ENCODE measurements at regions not wholly inside any gene's neighbourhood (a gene's known extent, or its start where the extent isn't known, plus 50 kb on each side); places are given as distances from the start of the nearest gene placed in this dataset.

DNA sequence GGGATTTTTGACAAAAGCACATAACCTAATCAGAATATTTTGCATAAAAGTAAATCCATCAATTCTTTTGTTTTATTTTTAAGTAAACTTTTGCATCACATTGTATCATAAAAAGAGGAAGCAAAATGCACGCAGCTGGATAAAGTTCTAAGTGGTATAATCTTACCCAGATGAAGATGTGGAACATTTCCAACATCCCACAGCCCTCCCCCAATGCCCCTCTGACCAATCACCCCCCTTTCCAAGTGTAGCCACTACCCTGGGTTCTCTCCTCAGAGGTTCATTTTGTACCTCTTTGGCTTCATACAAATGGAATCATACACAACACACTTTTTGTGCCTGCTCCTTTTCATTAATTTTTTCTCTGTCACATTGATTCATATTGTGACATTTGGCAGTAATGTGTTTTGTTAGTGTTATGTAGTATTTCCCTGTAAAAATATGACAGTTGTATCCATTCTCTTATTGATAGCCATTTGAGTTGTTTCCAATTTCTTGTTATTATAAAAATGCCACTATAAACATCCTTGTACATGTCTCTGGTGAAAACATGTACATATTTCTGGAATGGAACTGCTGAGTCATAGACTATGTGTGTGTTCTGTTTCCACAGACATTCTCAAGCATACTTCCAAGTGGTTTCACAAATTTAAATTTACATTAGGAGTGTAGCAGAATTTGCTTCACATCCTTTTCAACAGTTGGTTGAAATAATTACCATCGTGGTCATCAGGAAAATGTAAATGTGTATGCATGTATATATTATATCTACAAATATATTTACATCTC is 92.9 kb upstream of the SYNDIG1 start:
- peak; percentile 89 for DNase-seq

DNA sequence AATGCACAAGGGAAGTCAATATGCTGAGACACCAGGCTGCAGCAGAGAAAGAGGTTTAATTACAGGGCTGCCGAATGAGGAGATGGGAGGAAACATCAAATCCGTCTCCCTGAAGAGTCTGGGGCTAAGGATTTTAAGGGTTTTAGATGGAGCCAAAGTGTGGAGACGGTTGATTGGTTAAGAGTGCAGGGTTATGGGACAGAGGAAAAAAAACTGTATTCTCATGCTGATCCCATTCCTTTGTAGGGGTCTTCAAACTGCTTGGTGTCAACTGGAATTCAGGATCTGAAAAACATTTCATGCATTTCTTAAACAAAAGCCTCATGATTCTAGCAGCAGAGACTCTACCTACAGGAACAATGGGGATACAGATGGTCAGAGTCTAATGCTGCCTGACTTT is 96.1 kb upstream of the SYNDIG1 start:
- no peak for DNase-seq

DNA sequence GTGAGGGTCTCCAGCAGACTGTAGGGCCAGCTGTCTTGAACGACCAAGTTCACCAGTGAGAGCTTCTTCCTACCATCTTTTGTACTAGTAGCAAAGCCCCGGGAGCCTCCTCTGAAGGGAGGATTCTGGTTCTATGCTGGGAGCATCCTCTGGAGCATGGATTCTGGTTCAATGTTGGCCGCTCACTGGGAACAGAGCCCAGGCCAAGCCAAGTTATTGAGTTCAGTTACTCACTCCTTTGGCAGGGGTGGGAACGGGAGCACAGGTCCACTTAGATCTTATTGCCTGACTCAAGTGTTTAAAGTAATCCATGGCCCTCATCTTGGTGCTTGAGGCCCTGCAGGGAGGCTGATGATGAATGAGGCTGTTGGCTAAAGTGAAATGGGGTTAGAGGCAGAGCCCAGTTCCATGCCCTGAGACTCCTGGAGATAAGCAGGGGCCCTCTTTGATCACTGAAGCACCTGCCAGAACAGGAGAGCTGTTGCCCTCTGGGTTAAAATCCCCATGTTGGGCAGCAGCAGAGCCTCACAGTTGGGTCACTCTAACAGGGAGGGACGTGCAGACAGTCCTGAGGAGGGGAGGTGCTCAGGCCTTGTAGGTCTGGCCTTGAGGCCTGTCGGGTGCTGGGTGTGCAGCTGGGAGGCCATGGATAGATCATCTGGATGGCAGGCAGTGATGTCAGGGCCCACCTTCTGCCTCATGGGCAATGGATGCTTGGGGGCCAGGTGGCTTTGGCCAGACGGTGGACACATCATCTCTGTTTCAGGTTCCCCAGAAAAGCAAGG is 98.3 kb upstream of the SYNDIG1 start:
- no peak for DNase-seq

DNA sequence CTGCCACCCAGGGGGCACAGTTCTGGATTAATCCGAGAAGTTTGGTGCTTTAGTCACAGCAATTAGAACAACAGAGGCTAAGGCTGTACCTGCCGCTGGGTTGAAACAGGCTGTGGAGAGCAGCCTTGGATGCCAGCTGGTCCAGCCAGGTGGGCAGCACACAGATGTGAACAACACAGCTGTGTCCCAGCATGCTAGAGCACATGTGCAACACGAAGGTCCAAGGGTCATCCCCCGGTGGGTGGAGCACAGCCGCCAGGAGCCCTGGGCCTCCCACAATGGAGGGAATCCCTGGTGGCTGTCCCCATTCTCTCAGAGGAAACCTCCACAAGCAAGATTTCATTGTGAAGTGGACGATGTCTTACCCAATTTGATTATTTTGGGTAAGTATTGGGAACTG is 99.2 kb upstream of the SYNDIG1 start:
- DNase-seq, result no peak

DNA sequence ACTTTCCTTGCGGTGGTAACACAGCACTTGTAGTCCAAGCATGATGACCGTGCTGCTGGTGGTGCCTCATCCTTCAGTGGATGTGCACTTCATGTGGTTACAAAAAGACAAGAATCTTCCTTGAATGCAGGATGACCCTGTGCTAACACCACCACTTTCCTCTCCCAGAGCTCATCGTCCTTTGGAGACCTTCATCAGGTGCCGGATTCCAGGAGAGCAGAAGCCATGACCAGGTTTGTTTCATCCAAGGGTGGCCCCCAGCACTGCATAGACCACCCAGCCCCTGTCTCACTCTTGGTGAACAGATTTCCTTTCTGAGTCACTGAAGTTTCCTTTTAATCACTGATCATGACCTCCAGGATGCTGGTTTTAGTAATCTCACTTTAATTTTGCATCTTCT is 101.2 kb upstream of the SYNDIG1 start:
- no peak for DNase-seq

DNA sequence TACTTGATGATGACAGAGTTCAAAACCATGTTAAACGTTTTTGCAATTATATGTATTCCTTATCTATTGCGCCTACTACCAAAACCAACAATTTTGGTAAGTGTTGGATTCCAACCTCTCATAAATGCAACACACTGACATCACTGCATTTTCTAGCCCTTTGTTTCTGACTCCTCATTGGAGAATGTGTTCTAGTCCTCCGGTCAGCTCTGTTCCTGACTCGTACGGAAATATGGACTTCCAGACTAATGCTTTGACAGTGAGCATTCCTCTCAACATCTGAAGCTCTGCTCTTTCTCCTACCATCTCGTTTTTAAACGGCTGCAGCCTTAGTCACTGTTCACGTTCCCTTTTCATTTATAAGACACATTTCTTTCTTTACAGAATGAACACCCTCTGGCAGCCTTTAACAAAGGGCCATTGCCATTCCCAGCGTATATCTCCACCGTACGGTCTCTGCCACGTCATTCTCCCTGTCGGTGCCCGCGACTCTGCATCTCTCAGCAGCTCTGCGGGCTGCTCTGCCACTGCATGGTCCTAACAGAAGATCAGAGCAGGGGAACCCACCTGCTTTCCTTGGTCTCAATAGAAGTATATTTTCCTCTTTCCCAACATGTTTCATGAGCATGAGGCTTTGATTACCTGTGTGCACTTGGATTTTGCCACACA is 103.0 kb upstream of the SYNDIG1 start:
- peak; percentile 12 for DNase-seq

DNA sequence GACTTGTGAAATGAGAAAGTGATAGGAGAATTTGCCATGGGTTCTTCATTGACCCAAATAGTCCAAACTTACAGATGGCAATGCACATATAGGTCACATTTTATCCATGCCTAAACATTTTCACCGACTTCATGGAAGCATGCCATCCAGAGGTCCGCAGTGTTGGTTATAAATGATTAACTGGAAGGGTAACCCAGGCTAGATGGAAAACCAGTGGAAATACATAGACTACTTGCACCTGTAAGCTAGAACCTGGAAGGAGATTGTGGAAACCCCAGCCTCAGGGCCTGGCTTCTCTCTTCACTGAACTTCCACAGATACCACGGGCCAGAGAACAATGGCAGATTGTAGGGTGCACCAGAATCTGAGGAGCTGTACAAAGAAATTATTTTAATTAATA is 103.8 kb upstream of the SYNDIG1 start:
- DNase-seq, result no peak

DNA sequence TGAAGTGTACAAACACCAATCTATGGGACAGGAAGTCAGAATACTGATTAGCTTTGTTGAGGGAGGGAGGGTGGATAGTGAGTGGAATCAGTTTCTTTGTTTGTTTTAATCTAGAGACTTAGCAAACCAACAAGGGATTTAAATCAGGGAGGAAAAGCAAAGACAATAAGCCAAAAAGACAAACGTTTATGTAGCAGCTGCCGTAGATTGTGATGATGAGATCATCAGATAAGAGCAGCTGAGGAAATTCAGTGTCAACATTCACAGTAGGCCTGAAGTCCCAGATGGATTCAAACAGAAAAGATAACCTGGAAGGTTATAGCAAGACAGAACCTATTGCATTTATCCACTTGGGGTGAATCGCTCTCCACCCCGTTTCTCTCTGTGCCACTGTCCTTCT is 104.9 kb upstream of the SYNDIG1 start:
- no peak for DNase-seq

DNA sequence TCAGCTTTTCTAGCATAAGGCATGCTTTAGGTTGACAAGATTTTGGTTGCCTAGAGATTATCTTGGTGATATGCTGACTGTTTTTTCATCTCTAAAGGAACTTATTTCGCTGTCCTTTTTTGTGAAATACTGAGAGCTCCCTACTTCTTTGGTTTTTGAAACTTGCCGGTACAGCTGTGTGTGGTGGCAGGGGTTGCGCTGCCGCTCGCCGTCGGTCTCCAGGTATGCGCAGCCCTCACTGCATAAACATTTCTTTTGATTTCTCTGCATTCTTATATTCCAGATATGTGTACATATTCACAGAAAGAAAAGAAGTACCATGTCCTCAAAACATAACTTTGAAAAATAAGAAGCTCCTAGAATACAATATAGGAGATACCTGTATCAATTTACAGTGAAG is 106.4 kb upstream of the SYNDIG1 start:
- DNase-seq, result no peak

DNA sequence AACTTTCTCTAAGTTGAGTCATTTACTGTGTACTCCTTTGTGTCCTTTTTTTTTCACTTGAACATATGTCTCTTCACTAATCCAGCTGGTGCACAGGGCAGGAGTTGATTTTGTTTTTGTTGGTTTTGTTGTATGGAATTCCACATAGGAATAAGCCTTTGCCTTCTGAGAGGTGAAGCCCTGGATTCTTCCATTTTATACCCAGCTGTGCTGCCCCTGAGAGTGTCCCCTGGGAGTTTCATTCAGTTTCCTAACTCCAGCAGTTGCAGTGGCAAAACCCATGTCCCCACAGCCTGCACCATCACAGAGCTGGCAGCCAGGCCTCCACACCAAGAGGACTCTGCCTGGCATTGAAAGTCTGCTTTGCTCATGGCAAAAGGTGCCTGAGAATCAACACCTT is 107.3 kb upstream of the SYNDIG1 start:
- DNase-seq, result no peak

DNA sequence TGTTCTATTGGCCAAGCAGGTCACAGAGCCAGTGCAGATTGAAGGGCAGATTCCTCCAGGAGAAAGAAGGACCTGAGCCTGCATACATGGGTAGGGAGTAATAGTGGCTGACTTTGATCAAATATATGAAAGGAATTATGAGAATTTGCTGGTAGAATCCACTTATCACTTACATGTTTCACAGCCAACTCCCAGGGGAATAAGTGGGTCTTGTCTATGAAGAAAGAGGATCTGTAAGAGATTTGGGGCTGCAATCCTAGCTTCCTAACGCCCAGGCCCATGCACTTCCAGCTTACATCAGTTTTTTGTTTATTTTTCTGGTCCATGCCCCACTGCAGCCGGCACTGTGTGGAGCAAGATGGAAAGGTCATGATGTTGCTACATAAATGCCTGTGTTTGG is 107.9 kb upstream of the SYNDIG1 start:
- peak; percentile 56 for DNase-seq

DNA sequence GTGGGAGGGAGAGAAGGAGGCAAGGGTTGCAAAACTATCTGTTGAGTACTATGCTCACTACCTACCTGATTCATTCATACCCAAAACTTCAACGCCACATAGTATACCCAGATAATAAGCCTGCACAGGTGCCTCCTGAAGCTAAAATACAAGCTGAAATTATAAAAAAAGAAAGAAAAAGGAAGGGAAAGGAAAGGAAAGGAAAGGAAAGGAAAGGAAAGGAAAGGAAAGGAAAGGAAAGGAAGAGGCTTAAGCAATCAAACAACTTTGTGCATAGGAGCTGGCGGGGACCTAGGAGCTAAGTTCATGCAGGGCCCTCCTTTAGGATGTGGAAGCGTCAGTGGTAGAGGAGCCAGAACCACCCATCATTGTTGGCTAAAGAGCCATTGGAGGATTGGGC is 108.9 kb upstream of the SYNDIG1 start:
- DNase-seq, result no peak

DNA sequence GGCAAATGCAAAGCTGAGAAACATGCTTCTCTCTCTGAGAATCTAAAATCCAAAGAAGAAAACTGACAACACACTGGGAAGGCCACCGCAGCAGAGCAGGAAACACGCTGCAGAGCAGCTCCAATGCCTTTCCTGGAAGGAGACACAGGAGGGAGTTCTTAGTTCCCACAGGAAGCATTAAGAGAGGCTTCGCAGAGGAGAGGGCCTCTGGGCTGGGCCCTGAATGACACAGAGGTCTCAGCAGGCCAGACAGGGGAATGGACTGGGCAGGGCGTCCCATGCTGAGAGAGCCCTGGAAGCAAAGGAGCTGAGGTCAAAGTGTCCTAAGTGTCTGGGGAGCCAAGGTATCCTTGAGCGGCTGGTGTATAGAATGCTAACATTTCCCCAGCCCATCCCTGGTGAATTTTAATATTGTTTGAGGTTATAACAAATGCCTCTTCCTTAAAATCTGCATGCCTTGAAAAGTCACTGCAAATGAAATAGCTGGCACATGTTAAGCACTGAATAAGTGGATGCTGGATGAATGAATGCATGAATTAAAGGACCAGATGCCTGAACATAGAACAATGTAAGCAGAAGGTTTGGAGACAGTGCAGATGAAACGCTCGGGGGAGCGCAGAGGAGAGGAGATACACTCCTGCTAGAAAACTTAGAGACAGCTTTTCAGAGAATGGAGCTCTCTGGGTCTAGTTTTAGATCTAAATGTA is 110.0 kb upstream of the SYNDIG1 start:
- DNase-seq, result no peak

DNA sequence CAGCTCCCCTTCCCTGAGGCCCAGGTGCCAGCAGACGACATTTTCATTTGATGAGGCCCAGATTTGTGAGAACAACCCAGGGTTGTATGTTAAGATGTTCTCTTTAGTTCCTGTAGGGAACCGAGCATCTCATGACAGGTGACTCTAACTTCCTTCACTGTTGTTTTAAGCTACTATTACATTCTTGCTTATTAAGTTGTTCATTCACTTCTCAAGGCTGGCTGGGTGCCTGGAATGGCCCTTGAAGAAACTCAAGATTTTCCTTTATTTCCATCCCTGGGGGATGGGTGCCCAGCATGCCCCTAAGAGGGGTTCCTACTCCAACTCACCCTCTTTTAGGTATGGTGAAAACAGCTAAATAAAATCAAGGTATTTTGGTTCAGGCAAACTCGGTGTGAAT is 111.5 kb upstream of the SYNDIG1 start:
- DNase-seq, result no peak

DNA sequence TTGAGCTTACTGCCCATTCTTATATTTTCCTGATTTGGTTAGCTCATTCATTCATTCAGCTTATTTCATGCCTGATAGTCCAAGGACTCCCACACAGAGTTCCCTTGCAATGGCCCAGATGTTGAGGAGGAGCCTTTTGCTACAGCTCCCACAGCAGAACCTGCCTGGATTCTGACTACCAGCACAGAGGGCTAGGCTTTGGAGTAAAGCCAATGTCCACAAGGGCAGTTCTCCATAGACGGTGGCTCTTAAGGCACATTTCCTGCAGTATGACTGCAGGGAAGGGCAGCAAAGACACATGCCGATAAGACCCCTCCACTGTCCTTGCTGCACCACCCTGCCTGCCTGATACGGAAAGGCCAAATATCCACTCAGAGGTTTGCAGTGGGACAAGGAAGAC is 112.3 kb upstream of the SYNDIG1 start:
- DNase-seq, result no peak

DNA sequence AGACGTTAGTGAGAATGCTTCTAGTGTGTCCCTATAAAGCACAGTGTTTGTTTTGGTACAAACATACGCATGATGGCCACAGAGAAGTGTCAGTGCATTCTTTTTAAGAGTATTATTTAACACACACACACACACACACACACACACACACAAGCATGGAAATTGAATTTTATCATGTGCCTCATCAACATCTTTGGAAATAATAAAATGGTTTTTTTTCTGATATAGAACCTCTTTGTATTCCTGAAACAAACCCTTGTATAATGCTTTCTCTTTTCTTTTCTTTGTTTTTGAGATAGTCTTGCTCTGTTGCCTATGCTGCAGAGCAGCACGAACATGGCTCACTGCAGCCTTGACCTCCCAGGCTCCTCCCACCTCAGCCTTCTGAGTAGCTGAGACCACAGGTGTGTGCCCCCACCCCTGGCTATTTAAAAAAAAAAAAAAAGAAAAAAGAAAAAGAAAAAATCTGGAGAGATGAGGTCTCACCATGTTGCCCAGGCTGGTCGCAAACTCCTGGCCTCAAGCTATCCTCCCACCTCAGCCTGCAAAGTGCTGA is 116.2 kb upstream of the SYNDIG1 start:
- DNase-seq, result no peak

DNA sequence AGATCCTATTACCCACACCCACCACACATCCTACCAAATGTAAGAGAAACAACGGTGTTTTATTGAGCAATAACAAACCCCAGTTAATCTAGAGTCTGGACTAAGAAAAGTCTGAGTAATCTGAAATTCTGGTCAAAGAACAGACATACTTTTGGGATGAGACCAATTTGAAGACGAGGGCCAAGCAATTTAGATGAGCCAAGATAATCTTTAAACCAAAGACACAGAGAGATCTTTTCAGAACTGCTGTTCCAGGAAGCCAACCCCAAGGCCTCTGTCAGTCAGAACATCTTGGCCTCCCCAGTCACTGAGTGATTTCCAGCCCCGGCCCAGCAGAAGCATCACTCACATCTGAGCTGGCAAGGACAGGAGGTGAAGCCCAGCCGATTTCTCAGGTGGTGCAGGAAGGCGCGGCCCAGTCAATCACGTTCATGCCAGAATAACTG is 118.5 kb upstream of the SYNDIG1 start:
- peak; percentile 77 for DNase-seq

DNA sequence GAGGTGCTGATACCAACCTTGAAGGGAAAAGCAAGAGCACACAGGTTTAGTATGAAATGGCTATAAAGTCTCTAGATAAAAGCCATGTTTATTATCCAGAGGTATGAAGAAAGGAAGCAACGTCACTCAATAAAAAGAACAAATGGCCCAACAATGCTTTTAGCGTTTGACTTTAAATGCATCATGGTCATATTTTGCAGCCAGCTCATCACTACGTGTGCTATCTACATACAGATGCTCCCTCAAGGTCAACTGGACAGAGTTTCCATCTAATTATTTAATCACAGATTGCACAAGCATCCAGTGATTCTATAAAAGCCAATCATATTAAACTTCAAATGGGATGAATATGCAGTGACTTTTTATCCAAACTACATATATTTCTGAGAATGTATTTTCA is 127.6 kb upstream of the SYNDIG1 start:
- DNase-seq, result no peak

DNA sequence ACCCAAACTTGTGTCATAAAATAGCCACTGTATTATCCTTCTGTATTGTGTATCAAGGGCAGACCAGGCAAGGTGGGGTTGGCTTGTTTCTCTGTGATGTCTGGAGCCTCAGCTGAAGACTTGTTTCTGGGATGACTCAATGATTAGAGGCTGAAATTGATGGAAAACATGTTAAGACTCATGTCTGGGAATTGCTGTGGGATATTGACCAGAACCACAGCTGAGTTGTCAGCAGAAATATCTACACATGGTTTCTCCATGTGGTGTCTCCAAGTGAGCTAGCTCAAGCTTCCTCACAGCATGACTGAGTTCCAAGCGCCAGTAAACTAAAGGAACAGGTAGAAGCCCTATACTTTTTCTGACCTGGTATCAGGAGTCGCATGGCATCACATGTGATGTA is 128.5 kb upstream of the SYNDIG1 start:
- DNase-seq, result peak; percentile 46

DNA sequence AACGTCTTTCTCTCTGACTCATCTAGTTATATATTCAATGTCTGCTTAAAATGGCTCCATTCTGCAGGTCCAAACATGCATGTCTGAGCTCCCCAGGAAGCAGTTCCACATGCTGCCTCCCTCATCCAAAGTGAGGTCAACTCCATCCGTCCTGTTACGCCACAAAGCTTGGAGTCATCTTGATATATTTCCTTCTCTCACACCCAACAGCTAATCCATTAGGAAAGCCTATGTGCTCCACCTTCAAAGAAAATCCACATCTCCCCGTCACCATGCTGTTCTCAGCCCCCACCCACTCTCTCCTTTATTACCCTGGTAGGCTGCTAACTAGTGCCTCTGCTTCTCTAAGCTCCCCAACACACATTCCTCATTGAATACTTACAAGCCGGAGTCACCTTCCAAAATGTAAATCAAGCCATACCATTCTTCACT is 130.2 kb upstream of the SYNDIG1 start:
- DNase-seq, result peak; percentile 73

DNA sequence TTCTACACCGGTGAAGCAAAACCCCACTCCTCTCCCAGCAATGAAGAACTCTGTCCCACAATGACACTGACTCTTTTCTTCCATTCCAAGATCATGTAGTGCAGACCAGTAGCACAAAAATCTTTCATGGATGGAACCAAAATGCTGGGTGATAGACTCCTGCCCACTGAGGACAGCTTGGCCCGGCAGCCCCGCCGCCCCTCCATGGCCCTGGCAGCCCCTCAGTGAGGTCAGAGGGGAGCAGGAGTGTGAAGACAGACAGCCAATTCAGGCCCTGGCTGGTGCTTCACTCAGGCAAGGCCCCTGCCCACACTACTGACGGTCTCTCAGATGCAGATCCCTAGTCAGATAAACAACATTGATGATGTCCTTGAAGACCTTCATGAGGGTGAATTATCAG is 131.9 kb upstream of the SYNDIG1 start:
- DNase-seq, result no peak

DNA sequence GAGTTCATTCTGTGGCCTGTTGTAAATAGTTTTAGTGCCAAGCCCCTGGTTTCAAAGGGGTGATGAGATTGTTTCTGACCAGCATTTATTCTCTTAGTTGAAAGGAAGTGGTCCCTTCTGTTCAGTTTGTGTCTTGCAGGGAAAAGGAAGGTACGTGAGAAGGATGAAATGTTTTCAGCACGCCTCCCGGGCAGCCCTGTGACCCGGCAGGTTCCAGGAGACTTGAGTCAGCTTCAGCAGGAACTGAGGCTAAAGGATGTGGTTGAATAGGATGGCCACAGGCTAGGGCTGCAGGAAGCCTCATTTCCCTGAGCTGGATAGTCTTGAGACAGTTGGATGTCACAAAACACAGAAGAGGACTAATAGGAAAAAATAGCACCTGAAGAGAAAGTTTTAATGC is 132.4 kb upstream of the SYNDIG1 start:
- peak; percentile 74 for DNase-seq

DNA sequence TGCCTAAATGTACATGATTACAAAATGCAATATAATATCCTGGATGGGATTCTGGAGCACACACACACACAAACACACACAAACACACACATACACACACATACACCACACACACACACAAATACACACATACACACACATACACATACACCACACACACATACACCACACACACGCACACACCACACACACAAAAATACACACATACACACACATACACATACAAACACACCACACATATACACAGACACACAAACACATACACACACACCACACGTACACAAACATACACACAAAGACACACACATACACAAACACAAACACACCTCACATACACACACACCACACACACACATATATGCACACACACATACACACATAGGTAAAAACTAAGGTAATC is 134.6 kb upstream of the SYNDIG1 start:
- no peak for DNase-seq
